ENCODE measurements at regions not wholly inside any gene's neighbourhood (a gene's known extent, or its start where the extent isn't known, plus 50 kb on each side); places are given as distances from the start of the nearest gene placed in this dataset.
"Not testable (repeated sequence)": the region's sequence is repeated elsewhere in the genome, so short reads cannot be mapped to it uniquely, and the experiment has no call there.

GRCh38 chr2:190005513-190005912 lies 57.0 kb downstream of the MSTN start:
- Mint-ChIP-seq H3K4me1 (no peaks in the 10 kb centered on the region), H3K27me3 (peaks cover 1% of the 10 kb centered on the region), H3K36me3 (no peaks in the 10 kb centered on the region), H3K4me3 (no peak overlapping the region), H3K9me3 (peaks cover 0 to 4% (median 0%) of the 10 kb centered on the region in 3 donors), H3K27ac (no peak overlapping the region)

GRCh38 chr2:189999661-190000060 lies 62.9 kb downstream of the MSTN start:
- Mint-ChIP-seq H3K36me3 (peaks cover 4% of the 10 kb centered on the region), H3K4me3 (no peak overlapping the region), H3K4me1 (no peaks in the 10 kb centered on the region), H3K27ac (no peak overlapping the region), H3K9me3 (peaks cover 0 to 24% (median 17%) of the 10 kb centered on the region in 3 donors), H3K27me3 (peaks cover 1% of the 10 kb centered on the region)

- H3K9me3 Mint-ChIP-seq = peaks cover 2 to 27% (median 17%) of the 10 kb centered on the region in 3 donors
Observed at GRCh38 chr2:189998665-189999064, 63.9 kb downstream of the MSTN start.

GRCh38 chr2:189997016-189997415 lies 65.5 kb downstream of the MSTN start:
- Mint-ChIP-seq H3K36me3 (peaks cover 4% of the 10 kb centered on the region), H3K4me3 (no peak overlapping the region), H3K4me1 (no peaks in the 10 kb centered on the region), H3K27me3 (peaks cover 3% of the 10 kb centered on the region), H3K27ac (no peak overlapping the region), H3K9me3 (peaks cover 2 to 30% (median 17%) of the 10 kb centered on the region in 3 donors)

More at GRCh38 chr2:189998665-189999064, 63.9 kb downstream of the MSTN start:
- not testable (repeated sequence) for H3K4me1 Mint-ChIP-seq, H3K4me3 Mint-ChIP-seq, H3K27ac Mint-ChIP-seq, H3K36me3 Mint-ChIP-seq, H3K27me3 Mint-ChIP-seq

- Mint-ChIP-seq H3K36me3 (peaks cover 4% of the 10 kb centered on the region), H3K27ac (no peak overlapping the region), H3K4me1 (no peaks in the 10 kb centered on the region), H3K27me3 (peaks cover 3% of the 10 kb centered on the region), H3K9me3 (peaks cover 4 to 26% (median 19%) of the 10 kb centered on the region in 3 donors), H3K4me3 (no peak overlapping the region)
Observed at GRCh38 chr2:189995679-189996078, 66.8 kb downstream of the MSTN start.

- H3K9me3 Mint-ChIP-seq = peaks cover 6 to 40% (median 24%) of the 10 kb centered on the region in 3 donors
- no peaks in the 10 kb centered on the region for H3K27me3 Mint-ChIP-seq
- H3K4me3 Mint-ChIP-seq = no peak overlapping the region
- H3K36me3 Mint-ChIP-seq = peaks cover 2% of the 10 kb centered on the region
- no peak overlapping the region for H3K27ac Mint-ChIP-seq
- no peaks in the 10 kb centered on the region for H3K4me1 Mint-ChIP-seq
Observed at GRCh38 chr2:189982780-189983394, 79.6 kb downstream of the MSTN start.

- Mint-ChIP-seq H3K4me3 (no peak overlapping the region), H3K36me3 (peaks cover 2% of the 10 kb centered on the region), H3K9me3 (peaks cover 5 to 34% (median 24%) of the 10 kb centered on the region in 3 donors), H3K27ac (no peak overlapping the region), H3K4me1 (no peaks in the 10 kb centered on the region), H3K27me3 (peaks cover 3% of the 10 kb centered on the region)
Observed at GRCh38 chr2:189982087-189982486, 80.4 kb downstream of the MSTN start.

- H3K9me3 Mint-ChIP-seq = peaks cover 1 to 16% (median 14%) of the 10 kb centered on the region in 3 donors
- H3K4me3 Mint-ChIP-seq, H3K36me3 Mint-ChIP-seq, H3K27ac Mint-ChIP-seq, H3K27me3 Mint-ChIP-seq, H3K4me1 Mint-ChIP-seq: not testable (repeated sequence)
Observed at GRCh38 chr2:189976488-189976887, 86.0 kb downstream of the MSTN start.

GRCh38 chr2:189960346-189960745 lies 102.2 kb downstream of the MSTN start:
- peaks cover 0 to 1% (median under 1%) of the 10 kb centered on the region in 3 donors for H3K4me1 Mint-ChIP-seq
- H3K27ac Mint-ChIP-seq = no peak overlapping the region
- H3K9me3 Mint-ChIP-seq = peaks cover 0 to 2% (median 0%) of the 10 kb centered on the region in 3 donors
- H3K36me3 Mint-ChIP-seq = peaks cover 4% of the 10 kb centered on the region
- H3K27me3 Mint-ChIP-seq = no peaks in the 10 kb centered on the region
- H3K4me3 Mint-ChIP-seq = no peak overlapping the region

- Mint-ChIP-seq H3K9me3 (no peaks in the 10 kb centered on the region), H3K27me3 (no peaks in the 10 kb centered on the region), H3K36me3 (peaks cover 2% of the 10 kb centered on the region), H3K27ac (no peak overlapping the region), H3K4me1 (peaks cover 4 to 5% (median 4%) of the 10 kb centered on the region in 3 donors), H3K4me3 (no peak overlapping the region)
Observed at GRCh38 chr2:189959450-189959849, 103.1 kb downstream of the MSTN start.

GRCh38 chr2:189954989-189955388 lies 107.5 kb downstream of the MSTN start:
- H3K27me3 Mint-ChIP-seq = no peaks in the 10 kb centered on the region
- H3K4me3 Mint-ChIP-seq = no peak overlapping the region
- H3K36me3 Mint-ChIP-seq = peaks cover 4% of the 10 kb centered on the region
- no peak overlapping the region for H3K27ac Mint-ChIP-seq
- peaks cover 12 to 18% (median 17%) of the 10 kb centered on the region in 3 donors for H3K4me1 Mint-ChIP-seq
- peaks cover 0 to 1% (median 0%) of the 10 kb centered on the region in 3 donors for H3K9me3 Mint-ChIP-seq

- Mint-ChIP-seq H3K27ac (peak overlapping the region in 2 of 3 donors; percentile 1 to 36), H3K36me3 (peaks cover 4% of the 10 kb centered on the region), H3K9me3 (peaks cover 0 to 1% (median 0%) of the 10 kb centered on the region in 3 donors), H3K27me3 (no peaks in the 10 kb centered on the region), H3K4me3 (peak overlapping the region in 2 of 4 donors; percentile 59 to 83), H3K4me1 (peaks cover 12 to 18% (median 17%) of the 10 kb centered on the region in 3 donors)
Observed at GRCh38 chr2:189952536-189953109, 109.9 kb downstream of the MSTN start.

- H3K9me3 Mint-ChIP-seq = peaks cover 0 to 1% (median 0%) of the 10 kb centered on the region in 3 donors
- H3K36me3 Mint-ChIP-seq = peaks cover 4% of the 10 kb centered on the region
- H3K4me1 Mint-ChIP-seq = peaks cover 12 to 18% (median 17%) of the 10 kb centered on the region in 3 donors
- no peaks in the 10 kb centered on the region for H3K27me3 Mint-ChIP-seq
- H3K27ac Mint-ChIP-seq = no peak overlapping the region
- no peak overlapping the region for H3K4me3 Mint-ChIP-seq
Observed at GRCh38 chr2:189951791-189952535, 110.6 kb downstream of the MSTN start.

- Mint-ChIP-seq H3K36me3 (peaks cover 2% of the 10 kb centered on the region), H3K27ac (no peak overlapping the region), H3K9me3 (peaks cover 3 to 31% (median 9%) of the 10 kb centered on the region in 3 donors), H3K27me3 (no peaks in the 10 kb centered on the region), H3K4me3 (peak overlapping the region in 1 of 4 donors; percentile 45), H3K4me1 (no peaks in the 10 kb centered on the region)
Observed at GRCh38 chr2:189943009-189943408, 119.5 kb downstream of the MSTN start.

- Mint-ChIP-seq H3K27ac (no peak overlapping the region), H3K36me3 (peaks cover 2% of the 10 kb centered on the region), H3K27me3 (no peaks in the 10 kb centered on the region), H3K4me1 (no peaks in the 10 kb centered on the region), H3K9me3 (peaks cover 3 to 31% (median 12%) of the 10 kb centered on the region in 3 donors), H3K4me3 (no peak overlapping the region)
Observed at GRCh38 chr2:189940913-189941312, 121.6 kb downstream of the MSTN start.
